Left ventricle myocardium inferior (tissue), 1 donor: ENCODE measurements at regions not wholly inside any gene's neighbourhood (a gene's known extent, or its start where the extent isn't known, plus 50 kb on each side); places are given as distances from the start of the nearest gene placed in this dataset.

ENCODE experiments used
- DNase-seq: peaks from one replicate; pipeline ENCODE4 v3.0.0-alpha.2; 2020
- H3K27ac ChIP-seq: fragments of 200-600 bp; replicated peaks from 2 replicates; pipeline ENCODE4 v1.8.0; 2021
- H3K27me3 ChIP-seq: fragments of 200-600 bp; 2 replicates; pipeline ENCODE4 v1.8.0; 2021; ENCODE audit warnings: low read depth
- H3K36me3 ChIP-seq: fragments of 200-600 bp; 2 replicates; pipeline ENCODE4 v1.8.0; 2021
- H3K4me1 ChIP-seq: fragments of 200-600 bp; 2 replicates; pipeline ENCODE4 v1.8.0; 2021
- H3K4me3 ChIP-seq: fragments of 200-600 bp; 2 replicates; pipeline ENCODE4 v1.8.0; 2021; ENCODE audit warnings: mild to moderate bottlenecking, moderate library complexity
- H3K9me3 ChIP-seq: fragments of 200-600 bp; replicated peaks from 2 replicates; pipeline ENCODE4 v1.8.0; 2021
- intact Hi-C: fragments of 100-400 bp; cut with micrococcal nuclease; formaldehyde crosslinking; loops from one replicate; pipeline ENCODE4 v1.11.0; 2022
- TF ChIP-seq, protein P1 (sequence below): fragments of 200-600 bp; IDR thresholded peaks from 2 replicates; pipeline ENCODE4 v1.8.0; 2021; ENCODE audit warnings: antibody characterized with exemption, mild to moderate bottlenecking, borderline replicate concordance
- donor health status: DM: no; HTN: yes; CAD: no; lungs with severe emphysema.

GRCh38 chr22:47551431-47551775 lies 789.0 kb downstream of the TBC1D22A start:
- Histone ChIP-seq H3K27me3 (peaks cover 76% of the 10 kb centered on the region), H3K9me3 (no peaks in the 10 kb centered on the region), H3K4me3 (no peak overlapping the region), H3K36me3 (no peaks in the 10 kb centered on the region), H3K27ac (no peak overlapping the region), H3K4me1 (no peaks in the 10 kb centered on the region)
- intact Hi-C loops: no loop called here
- DNase-seq: no peak
- TF ChIP-seq, protein P1, sequence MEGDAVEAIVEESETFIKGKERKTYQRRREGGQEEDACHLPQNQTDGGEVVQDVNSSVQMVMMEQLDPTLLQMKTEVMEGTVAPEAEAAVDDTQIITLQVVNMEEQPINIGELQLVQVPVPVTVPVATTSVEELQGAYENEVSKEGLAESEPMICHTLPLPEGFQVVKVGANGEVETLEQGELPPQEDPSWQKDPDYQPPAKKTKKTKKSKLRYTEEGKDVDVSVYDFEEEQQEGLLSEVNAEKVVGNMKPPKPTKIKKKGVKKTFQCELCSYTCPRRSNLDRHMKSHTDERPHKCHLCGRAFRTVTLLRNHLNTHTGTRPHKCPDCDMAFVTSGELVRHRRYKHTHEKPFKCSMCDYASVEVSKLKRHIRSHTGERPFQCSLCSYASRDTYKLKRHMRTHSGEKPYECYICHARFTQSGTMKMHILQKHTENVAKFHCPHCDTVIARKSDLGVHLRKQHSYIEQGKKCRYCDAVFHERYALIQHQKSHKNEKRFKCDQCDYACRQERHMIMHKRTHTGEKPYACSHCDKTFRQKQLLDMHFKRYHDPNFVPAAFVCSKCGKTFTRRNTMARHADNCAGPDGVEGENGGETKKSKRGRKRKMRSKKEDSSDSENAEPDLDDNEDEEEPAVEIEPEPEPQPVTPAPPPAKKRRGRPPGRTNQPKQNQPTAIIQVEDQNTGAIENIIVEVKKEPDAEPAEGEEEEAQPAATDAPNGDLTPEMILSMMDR: no peak

- no peaks in the 10 kb centered on the region for H3K9me3 ChIP-seq
- H3K27me3 ChIP-seq: peaks cover 76% of the 10 kb centered on the region
- no peaks in the 10 kb centered on the region for H3K4me1 ChIP-seq
- H3K36me3 ChIP-seq: no peaks in the 10 kb centered on the region
- intact Hi-C loops: no loop called here
- no peak overlapping the region for H3K27ac ChIP-seq
- DNase-seq: no peak
- TF ChIP-seq, protein P1: no peak
- no peak overlapping the region for H3K4me3 ChIP-seq
Observed at GRCh38 chr22:47550524-47551430, 788.3 kb downstream of the TBC1D22A start.

DNA sequence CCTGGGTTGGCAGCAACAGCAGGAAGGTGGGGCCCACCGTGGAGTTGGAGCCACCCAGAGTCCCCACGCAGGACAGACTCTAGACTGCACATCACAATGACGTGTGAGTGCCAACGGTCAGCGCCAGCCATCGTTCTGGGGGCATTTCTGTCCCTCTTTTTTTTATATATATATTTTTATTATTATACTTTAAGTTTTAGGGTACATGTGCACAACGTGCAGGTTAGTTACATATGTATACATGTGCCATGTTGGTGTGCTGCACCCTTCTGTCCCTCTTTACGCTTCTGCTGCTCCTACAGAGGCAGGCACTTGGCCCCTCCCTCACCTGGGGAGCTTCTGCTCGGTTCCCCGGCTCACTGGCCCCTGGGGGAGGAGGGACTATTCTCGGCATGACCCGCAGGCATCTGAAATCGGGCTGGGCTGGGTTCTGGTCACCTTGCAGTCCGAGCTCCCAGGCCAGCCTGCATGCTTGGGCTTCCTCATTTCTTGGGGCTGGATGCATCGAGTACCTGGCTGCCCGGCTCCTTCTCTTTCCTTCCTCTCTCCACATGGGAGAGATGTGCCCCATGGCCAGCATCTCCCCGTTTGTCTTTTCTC lies 787.4 kb downstream of the TBC1D22A start:
- H3K4me1 ChIP-seq: no peaks in the 10 kb centered on the region
- DNase-seq: no peak
- no peak overlapping the region for H3K27ac ChIP-seq
- peaks cover 7% of the 10 kb centered on the region for H3K9me3 ChIP-seq
- peaks cover 72% of the 10 kb centered on the region for H3K27me3 ChIP-seq
- intact Hi-C loops: no loop called here
- H3K36me3 ChIP-seq: no peaks in the 10 kb centered on the region
- TF ChIP-seq, protein P1: no peak
- no peak overlapping the region for H3K4me3 ChIP-seq

- H3K27ac ChIP-seq: no peak overlapping the region
- DNase-seq: no peak
Observed at GRCh38 chr22:47548953-47549740, 786.7 kb downstream of the TBC1D22A start.

More at GRCh38 chr22:47548953-47549740, 786.7 kb downstream of the TBC1D22A start:
- Histone ChIP-seq H3K36me3 (no peaks in the 10 kb centered on the region), H3K4me3 (no peak overlapping the region), H3K27me3 (peaks cover 67% of the 10 kb centered on the region), H3K9me3 (peaks cover 7% of the 10 kb centered on the region), H3K4me1 (no peaks in the 10 kb centered on the region)
- intact Hi-C loops: no loop called here
- TF ChIP-seq, protein P1: no peak
